GM19395 (cell line): ENCODE measurements at regions not wholly inside any gene's neighbourhood (a gene's known extent, or its start where the extent isn't known, plus 50 kb on each side); places are given as distances from the start of the nearest gene placed in this dataset.

Experiments used
- ATAC-seq: cut with Tn5 transposase; IDR thresholded peaks from one replicate; pipeline ENCODE4 v1.9.1; 2021; ENCODE audit warnings: mild to moderate bottlenecking, moderate library complexity; ENCODE audit not compliant: unreplicated experiment

GRCh38 chr5:32984851-32985610 lies 273.9 kb downstream of the NPR3 start:
- no peak for ATAC-seq

- ATAC-seq: no peak
Observed at GRCh38 chr5:32989815-32990214, 278.7 kb downstream of the NPR3 start.

- ATAC-seq: no peak
Observed at GRCh38 chr5:32990593-32991420, 279.7 kb downstream of the NPR3 start.

GRCh38 chr5:32991421-32991815 lies 280.3 kb downstream of the NPR3 start:
- no peak for ATAC-seq

GRCh38 chr5:32996336-32996735 lies 285.2 kb downstream of the NPR3 start:
- no peak for ATAC-seq

GRCh38 chr5:33008751-33009418 lies 297.8 kb downstream of the NPR3 start:
- no peak for ATAC-seq

- ATAC-seq: no peak
Observed at GRCh38 chr5:33010846-33011245, 299.7 kb downstream of the NPR3 start.

- no peak for ATAC-seq
Observed at GRCh38 chr5:33011801-33012200, 300.7 kb downstream of the NPR3 start.

GRCh38 chr5:33023649-33024048 lies 312.5 kb downstream of the NPR3 start:
- ATAC-seq: no peak

GRCh38 chr5:33032271-33033070 lies 321.4 kb downstream of the NPR3 start:
- ATAC-seq: no peak

GRCh38 chr5:33033516-33033915 lies 322.4 kb downstream of the NPR3 start:
- no peak for ATAC-seq

GRCh38 chr5:33034777-33035176 lies 323.7 kb downstream of the NPR3 start:
- no peak for ATAC-seq

- no peak for ATAC-seq
Observed at GRCh38 chr5:33035851-33036527, 324.9 kb downstream of the NPR3 start.

- no peak for ATAC-seq
Observed at GRCh38 chr5:33037076-33037475, 326.0 kb downstream of the NPR3 start.

- ATAC-seq: no peak
Observed at GRCh38 chr5:33041586-33041985, 330.5 kb downstream of the NPR3 start.

- no peak for ATAC-seq
Observed at GRCh38 chr5:33043343-33043997, 332.3 kb downstream of the NPR3 start.

GRCh38 chr5:33046091-33046490 lies 335.0 kb downstream of the NPR3 start:
- no peak for ATAC-seq

GRCh38 chr5:33048315-33048714 lies 337.2 kb downstream of the NPR3 start:
- ATAC-seq: no peak

- ATAC-seq: no peak
Observed at GRCh38 chr5:33049298-33049697, 338.2 kb downstream of the NPR3 start.

GRCh38 chr5:33049842-33050241 lies 338.7 kb downstream of the NPR3 start:
- no peak for ATAC-seq
